Hematopoietic multipotent progenitor cell treated with erythropoietin and hydrocortisone succinate and interleukin-3 and kit ligand, for 4 days (in vitro differentiated cells): ENCODE measurements at regions not wholly inside any gene's neighbourhood (a gene's known extent, or its start where the extent isn't known, plus 50 kb on each side); places are given as distances from the start of the nearest gene placed in this dataset.

ENCODE experiments used
- DNase-seq: peaks from one replicate; pipeline ENCODE4 v3.0.0-alpha.2; 2015

- DNase-seq: no peak
Observed at GRCh38 chr12:13670285-13670866, 311.0 kb downstream of the GRIN2B start.

DNA sequence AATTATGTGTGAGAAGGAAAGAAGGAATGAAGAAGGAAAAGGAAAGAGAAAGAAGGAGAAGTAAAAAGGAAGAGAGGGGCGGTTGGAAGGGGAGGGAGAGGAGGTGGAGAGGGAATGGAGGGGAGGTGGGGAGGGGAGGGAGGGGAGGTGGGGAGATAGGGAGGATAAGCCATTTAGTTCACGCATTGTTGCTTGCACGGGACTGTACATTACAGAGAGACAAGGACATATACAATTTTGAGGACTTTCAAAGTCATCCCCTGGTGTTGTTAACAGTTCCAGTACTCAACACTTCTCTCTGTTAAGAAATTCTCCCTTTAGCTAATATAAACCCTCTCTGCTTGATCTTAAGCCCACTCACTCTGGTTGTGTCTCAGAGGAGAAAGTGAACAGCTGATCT is 312.5 kb downstream of the GRIN2B start:
- DNase-seq: no peak

GRCh38 chr12:13666806-13667205 is 314.6 kb downstream of the GRIN2B start:
- DNase-seq: no peak

- DNase-seq: peak; percentile 68
Observed at GRCh38 chr12:13661005-13661887, 320.2 kb downstream of the GRIN2B start.

DNA sequence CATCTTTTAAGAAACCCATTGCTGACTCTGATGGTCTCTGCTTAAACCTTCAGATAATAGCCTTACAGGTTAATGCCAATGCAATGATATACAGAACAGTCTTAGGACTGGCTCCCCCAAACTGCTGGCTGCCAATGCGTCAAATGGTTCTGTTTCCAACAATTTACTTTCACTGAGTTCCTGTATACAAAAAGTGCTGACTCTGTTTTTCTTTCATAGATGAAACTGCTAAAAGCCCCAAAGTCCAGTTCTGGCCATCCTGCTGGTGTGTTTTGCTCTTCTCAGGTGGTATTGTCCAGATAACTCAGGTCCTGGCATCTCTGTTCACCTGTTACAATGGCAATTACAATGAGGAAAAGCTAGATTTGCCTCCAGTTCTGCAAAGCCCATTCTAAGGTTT is 326.9 kb downstream of the GRIN2B start:
- no peak for DNase-seq

GRCh38 chr12:13652105-13652504 is 329.3 kb downstream of the GRIN2B start:
- DNase-seq: no peak

- DNase-seq: no peak
Observed at GRCh38 chr12:13635709-13636108, 345.7 kb downstream of the GRIN2B start.

GRCh38 chr12:13631873-13632272 is 349.5 kb downstream of the GRIN2B start:
- no peak for DNase-seq

GRCh38 chr12:13630354-13630753 is 351.0 kb downstream of the GRIN2B start:
- no peak for DNase-seq

DNA sequence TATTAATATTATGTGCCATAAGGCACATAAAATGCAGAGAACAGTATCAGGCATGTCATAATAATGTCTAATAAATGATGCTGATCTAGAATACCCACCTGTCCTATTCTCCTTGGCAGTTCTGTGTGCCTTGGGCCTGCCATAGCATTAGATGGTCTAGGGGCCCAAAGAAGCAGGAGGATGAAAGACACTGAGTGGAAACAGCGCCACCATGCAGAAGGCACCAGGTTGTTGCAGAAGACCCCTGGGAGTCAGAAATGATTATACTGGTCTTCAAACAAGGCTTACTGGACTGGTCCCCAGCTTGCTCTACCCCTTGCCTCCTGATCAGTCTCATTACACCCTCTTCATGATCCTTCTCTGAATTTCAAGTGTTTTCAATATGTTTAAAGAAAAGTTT is 353.3 kb downstream of the GRIN2B start:
- no peak for DNase-seq

DNA sequence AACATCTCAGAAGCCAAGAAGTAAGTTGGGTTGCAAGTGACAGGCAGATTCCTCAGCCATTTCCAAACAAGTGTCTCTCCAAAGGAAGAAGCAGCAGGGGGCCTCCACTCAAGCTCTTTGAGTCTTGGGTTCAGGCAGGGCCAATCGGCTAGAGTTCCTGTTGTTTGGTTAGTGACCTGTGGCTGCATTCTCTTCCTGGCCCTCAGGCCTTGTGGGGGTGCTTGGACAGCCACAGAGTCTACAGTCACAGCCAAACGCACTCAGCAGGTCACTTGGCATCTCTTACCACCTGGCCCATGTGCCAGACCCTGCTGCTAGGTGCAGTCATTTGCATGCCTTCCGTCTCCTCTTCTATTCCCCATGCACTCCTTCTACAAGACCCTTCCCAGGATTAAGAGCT is 353.9 kb downstream of the GRIN2B start:
- DNase-seq: no peak

- DNase-seq: no peak
Observed at GRCh38 chr12:13613297-13613696, 368.1 kb downstream of the GRIN2B start.

- no peak for DNase-seq
Observed at GRCh38 chr12:13609894-13610679, 371.3 kb downstream of the GRIN2B start.

DNA sequence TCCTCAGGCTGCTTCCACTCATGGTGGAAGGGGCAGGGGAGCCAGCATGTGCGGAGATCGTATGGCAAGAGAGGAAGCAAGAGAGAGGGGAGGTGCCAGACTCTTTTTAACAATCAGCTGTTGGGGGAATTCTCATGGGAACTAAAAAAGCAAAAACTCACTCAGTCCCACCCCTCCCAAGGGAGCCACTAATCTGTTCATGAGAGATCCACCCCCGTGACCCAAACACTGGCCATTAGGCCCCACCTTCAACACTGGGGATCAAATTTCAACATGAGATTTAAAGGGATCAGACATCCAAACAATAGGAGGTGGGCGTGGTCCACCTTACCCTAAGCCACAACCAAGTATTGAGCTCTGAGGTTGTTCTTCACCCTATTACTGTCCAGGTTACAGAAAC is 375.1 kb downstream of the GRIN2B start:
- no peak for DNase-seq

DNA sequence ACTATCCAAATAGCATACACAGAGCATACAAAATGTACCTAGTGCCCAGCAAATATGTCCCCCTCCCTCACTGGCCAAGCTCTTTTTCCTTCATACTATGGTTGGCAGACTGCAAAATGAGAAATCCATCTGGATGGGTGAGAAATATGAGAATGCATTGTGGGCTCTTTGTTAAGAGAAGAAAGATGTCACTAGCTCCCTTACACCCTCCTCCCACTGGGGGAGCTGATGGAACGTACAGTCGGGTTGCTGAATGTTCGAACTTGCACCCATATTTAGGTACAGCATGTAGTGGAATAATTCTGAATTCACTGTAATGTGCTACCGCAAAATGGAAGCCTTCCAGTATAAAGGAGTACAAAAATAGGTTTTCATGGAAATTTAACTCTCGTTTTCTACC is 377.4 kb downstream of the GRIN2B start:
- no peak for DNase-seq

- DNase-seq: no peak
Observed at GRCh38 chr12:13602172-13602571, 379.2 kb downstream of the GRIN2B start.

GRCh38 chr12:13599176-13599575 is 382.2 kb downstream of the GRIN2B start:
- no peak for DNase-seq

GRCh38 chr12:13597837-13598236 is 383.6 kb downstream of the GRIN2B start:
- DNase-seq: no peak

- DNase-seq: no peak
Observed at GRCh38 chr12:13597166-13597565, 384.2 kb downstream of the GRIN2B start.

DNA sequence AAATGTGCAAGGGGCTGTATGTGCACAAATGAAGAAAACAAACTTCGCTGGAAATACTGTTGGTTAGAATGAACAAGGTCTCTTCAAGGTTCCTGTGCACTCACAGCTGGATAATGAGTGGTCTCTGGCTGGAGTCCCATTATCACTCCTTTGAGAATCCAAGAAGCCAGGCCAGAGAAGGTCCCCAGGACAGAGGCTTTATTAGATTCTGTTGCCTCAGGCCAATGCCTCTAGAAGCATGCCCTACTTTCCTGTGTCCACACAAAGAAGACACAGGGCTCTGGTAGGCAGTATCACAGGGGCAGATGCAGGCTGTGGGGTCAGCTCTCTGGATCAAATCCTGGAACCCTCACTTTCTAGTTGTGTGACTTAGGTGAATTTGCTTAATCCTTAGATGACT is 384.7 kb downstream of the GRIN2B start:
- no peak for DNase-seq

DNA sequence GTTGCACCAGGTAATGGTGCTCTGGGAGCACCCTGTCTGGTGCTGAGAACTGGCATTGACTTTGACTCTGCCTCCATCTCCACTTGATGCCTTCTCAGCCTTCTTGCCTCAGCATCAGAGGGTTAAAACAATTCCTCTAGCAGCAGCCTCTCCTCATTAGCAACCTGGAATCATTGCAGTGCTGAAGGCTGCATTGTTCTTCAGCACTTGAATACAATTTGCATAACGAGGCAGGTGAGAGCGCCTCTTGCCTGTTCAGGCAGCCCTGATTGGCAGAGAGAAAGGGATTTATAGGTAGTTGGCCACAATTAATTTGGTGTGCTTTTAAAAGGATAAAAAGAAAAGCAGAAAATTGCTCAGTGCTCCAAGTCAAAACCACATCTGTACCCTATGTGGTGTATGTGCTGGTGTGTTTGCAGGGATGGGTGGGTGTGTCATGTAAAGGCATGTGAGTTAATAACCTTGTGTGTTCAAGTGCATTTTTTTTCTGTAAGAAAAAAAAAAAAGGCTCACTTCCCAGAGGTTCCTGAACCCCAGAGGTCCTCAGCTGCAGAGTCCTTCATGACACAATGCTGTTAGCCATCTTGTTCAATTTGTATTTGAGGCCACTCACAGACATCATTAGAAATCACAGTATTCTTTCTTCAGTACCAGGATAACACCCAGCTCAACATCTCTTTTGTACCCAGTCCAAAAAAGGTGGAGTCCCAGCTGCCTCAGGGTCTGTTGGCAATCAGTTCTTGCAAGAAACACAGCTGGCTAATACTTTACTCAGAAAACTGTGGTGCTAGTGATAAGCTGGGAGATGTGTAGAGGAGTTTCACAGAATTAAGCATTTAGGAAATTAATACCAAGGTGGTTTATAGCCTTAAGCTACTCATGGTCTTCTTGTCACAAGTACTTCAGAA is 385.6 kb downstream of the GRIN2B start:
- peak; percentile 36 for DNase-seq

- DNase-seq: no peak
Observed at GRCh38 chr12:13594731-13595514, 386.5 kb downstream of the GRIN2B start.
